22Rv1 (cell line): ENCODE measurements at regions not wholly inside any gene's neighbourhood (a gene's known extent, or its start where the extent isn't known, plus 50 kb on each side); places are given as distances from the start of the nearest gene placed in this dataset.
"Not testable (repeated sequence)": the region's sequence is repeated elsewhere in the genome, so short reads cannot be mapped to it uniquely, and the experiment has no call there.

Experiments used
- H3K27ac ChIP-seq: fragments of 450-650 bp; 2 replicates; pipeline ENCODE4 v1.5.1; 2017
- ZFX ChIP-seq: fragments of 450-650 bp; IDR thresholded peaks from 2 replicates; pipeline ENCODE4 v1.6.1; 2017; ENCODE audit warnings: antibody characterized with exemption, borderline replicate concordance
- TF ChIP-seq, protein P1 (sequence below): fragments of 450-650 bp; IDR thresholded peaks from 2 replicates; pipeline ENCODE4 v1.5.1; 2017; ENCODE audit warnings: mild to moderate bottlenecking

- TF ChIP-seq ZFX, result no peak
- TF ChIP-seq, protein P1, sequence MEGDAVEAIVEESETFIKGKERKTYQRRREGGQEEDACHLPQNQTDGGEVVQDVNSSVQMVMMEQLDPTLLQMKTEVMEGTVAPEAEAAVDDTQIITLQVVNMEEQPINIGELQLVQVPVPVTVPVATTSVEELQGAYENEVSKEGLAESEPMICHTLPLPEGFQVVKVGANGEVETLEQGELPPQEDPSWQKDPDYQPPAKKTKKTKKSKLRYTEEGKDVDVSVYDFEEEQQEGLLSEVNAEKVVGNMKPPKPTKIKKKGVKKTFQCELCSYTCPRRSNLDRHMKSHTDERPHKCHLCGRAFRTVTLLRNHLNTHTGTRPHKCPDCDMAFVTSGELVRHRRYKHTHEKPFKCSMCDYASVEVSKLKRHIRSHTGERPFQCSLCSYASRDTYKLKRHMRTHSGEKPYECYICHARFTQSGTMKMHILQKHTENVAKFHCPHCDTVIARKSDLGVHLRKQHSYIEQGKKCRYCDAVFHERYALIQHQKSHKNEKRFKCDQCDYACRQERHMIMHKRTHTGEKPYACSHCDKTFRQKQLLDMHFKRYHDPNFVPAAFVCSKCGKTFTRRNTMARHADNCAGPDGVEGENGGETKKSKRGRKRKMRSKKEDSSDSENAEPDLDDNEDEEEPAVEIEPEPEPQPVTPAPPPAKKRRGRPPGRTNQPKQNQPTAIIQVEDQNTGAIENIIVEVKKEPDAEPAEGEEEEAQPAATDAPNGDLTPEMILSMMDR, result no peak
- H3K27ac ChIP-seq, result no peak overlapping the region
Observed at GRCh38 chr4:188430384-188430783, 291.1 kb downstream of the TRIML1 start.

- TF ChIP-seq, protein P1, result no peak
- TF ChIP-seq ZFX, result no peak
- no peak overlapping the region for H3K27ac ChIP-seq
Observed at GRCh38 chr4:188432328-188432727, 293.1 kb downstream of the TRIML1 start.

GRCh38 chr4:188433741-188434315 lies 294.6 kb downstream of the TRIML1 start:
- TF ChIP-seq, protein P1, result no peak
- TF ChIP-seq ZFX, result no peak
- no peak overlapping the region for H3K27ac ChIP-seq

DNA sequence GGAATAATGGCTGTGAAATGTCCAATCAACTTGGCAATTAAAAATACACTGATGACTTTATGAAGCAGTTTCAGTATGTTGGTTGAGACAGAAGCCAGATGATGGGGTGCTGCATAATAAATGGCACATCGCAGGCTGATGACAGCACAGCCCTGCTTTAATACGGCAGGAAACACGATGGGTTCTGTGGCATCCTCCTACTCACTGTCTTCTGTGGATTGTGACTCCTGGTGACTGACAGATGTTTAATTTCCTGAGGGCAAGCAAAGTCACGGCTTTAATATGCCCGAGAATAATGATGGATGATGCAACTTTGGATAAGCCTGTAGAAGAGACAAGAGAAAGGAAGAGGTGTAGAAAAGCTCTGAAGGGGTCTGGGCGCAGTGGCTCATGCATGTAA lies 295.4 kb downstream of the TRIML1 start:
- TF ChIP-seq, protein P1, result no peak
- TF ChIP-seq ZFX, result no peak
- no peak overlapping the region for H3K27ac ChIP-seq

GRCh38 chr4:188435381-188435780 lies 296.1 kb downstream of the TRIML1 start:
- TF ChIP-seq, protein P1, result no peak
- no peak for TF ChIP-seq ZFX
- no peak overlapping the region for H3K27ac ChIP-seq

DNA sequence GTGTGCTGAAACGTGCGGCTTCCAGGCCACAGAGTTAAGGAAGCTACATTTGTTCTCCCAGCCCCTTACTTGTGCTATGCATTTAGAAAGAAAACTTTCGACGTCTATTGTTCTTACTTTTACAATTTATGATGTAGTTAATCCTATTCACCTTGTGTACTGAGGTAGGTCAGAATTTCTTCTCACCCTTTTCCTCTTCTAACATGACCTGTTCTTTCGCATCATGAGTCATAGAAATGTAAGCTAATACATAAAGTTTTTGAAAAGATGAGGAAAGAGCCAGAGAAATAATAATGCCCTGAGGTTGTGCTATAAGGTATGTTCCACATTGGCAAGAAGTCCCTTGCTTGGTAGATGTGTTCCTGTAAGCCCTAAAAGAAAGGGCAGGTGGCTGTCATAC lies 298.3 kb downstream of the TRIML1 start:
- H3K27ac ChIP-seq, result no peak overlapping the region
- TF ChIP-seq ZFX, result no peak
- TF ChIP-seq, protein P1, result no peak

DNA sequence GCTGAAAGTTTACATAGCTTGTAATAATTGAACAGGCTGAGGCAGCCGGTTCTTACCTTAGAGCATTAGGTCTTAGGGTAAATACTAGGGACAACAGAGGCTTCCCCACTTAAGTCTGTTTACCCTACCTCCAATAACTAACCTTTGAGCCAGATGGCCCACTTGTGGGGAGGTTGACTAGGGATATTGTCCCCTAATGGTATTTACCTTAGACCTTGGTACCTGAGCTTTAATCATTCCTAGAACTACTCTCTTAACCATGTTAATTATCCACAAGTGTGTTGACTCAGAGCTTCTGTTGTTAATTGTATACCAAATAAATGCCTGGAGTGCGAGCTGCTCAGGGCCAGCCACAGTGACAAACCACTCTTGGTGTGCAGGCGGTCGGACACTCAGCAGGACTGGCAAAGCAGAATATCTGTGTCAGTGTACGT lies 299.2 kb downstream of the TRIML1 start:
- H3K27ac ChIP-seq, result not testable (repeated sequence)

DNA sequence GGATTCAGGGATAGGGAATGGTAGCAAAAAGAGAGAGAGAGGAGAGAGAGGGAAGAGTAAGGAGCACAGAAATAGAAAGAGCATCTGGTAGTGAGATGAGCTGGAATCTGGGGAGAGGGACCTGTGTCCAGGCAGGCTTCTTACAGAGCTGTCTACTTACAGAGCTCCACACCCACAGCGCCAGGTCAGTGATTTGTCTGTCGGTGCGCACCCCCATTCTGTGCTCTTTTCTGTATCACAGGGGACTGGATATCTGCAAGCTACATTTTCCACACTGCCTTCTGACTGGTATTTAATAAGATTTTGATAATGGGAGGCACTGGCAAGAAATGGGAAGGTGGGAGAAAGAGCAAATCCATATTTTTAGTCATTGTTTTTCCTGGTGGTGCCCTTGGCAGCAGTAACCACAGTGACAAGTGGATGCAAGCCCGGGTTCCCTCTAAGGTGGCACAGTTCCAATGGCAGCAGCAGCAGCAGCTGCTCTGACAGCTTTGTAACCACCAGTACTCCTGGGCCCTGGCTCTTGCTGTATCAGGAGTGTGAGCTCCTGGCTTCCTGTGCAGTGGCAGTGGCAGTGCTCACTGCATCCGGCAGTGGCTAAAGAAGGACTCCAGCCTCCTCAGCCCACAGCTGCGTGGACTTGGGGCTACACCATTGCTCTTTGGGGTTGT lies 300.5 kb downstream of the TRIML1 start:
- H3K27ac ChIP-seq, result no peak overlapping the region
- no peak for TF ChIP-seq ZFX
- TF ChIP-seq, protein P1, result no peak
